HL-60 (cell line): ENCODE measurements at regions not wholly inside any gene's neighbourhood (a gene's known extent, or its start where the extent isn't known, plus 50 kb on each side); places are given as distances from the start of the nearest gene placed in this dataset.

ENCODE experiments used
- POLR2AphosphoS5 ChIP-seq: IDR thresholded peaks from 2 replicates; pipeline ENCODE4 v1.6.1; 2012; ENCODE audit warnings: low read depth
- TF ChIP-seq, protein P1 (sequence below): IDR thresholded peaks from one replicate; pipeline ENCODE4 v1.5.1; 2011; ENCODE audit warnings: low read length, control low read depth, inconsistent platforms; ENCODE audit not compliant: insufficient read depth
- TF ChIP-seq, protein P2 (sequence below): IDR thresholded peaks from 2 replicates; pipeline ENCODE4 v1.6.1; 2012; ENCODE audit warnings: low read depth; ENCODE audit not compliant: insufficient replicate concordance

DNA sequence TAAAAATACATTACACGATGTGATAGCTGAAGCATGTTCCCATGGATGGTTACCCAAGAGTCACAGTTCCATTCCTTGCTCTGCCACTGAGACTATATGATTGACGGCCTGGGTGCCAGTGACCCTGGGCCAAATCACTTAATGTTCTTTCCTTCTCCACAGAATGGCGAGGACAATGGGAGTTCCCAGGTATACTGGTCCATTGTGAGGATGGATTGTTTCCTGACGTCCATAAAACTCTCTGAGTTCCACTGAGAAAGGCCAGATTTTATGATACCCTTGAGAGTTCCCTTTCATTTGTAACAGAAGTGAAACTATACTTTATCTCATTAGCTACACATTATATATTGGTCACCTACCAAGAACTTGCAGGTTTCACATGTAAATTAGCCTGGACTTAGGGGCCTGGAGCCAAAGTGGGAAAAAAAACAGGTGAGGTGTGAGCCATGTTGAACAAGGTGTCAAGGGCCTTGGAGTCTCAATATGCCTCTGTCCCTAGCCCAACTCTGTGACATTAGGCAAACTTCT lies 502.2 kb upstream of the DAB1 start:
- TF ChIP-seq, protein P1, sequence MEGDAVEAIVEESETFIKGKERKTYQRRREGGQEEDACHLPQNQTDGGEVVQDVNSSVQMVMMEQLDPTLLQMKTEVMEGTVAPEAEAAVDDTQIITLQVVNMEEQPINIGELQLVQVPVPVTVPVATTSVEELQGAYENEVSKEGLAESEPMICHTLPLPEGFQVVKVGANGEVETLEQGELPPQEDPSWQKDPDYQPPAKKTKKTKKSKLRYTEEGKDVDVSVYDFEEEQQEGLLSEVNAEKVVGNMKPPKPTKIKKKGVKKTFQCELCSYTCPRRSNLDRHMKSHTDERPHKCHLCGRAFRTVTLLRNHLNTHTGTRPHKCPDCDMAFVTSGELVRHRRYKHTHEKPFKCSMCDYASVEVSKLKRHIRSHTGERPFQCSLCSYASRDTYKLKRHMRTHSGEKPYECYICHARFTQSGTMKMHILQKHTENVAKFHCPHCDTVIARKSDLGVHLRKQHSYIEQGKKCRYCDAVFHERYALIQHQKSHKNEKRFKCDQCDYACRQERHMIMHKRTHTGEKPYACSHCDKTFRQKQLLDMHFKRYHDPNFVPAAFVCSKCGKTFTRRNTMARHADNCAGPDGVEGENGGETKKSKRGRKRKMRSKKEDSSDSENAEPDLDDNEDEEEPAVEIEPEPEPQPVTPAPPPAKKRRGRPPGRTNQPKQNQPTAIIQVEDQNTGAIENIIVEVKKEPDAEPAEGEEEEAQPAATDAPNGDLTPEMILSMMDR = no peak
- TF ChIP-seq POLR2AphosphoS5 = no peak
- TF ChIP-seq, protein P2, sequence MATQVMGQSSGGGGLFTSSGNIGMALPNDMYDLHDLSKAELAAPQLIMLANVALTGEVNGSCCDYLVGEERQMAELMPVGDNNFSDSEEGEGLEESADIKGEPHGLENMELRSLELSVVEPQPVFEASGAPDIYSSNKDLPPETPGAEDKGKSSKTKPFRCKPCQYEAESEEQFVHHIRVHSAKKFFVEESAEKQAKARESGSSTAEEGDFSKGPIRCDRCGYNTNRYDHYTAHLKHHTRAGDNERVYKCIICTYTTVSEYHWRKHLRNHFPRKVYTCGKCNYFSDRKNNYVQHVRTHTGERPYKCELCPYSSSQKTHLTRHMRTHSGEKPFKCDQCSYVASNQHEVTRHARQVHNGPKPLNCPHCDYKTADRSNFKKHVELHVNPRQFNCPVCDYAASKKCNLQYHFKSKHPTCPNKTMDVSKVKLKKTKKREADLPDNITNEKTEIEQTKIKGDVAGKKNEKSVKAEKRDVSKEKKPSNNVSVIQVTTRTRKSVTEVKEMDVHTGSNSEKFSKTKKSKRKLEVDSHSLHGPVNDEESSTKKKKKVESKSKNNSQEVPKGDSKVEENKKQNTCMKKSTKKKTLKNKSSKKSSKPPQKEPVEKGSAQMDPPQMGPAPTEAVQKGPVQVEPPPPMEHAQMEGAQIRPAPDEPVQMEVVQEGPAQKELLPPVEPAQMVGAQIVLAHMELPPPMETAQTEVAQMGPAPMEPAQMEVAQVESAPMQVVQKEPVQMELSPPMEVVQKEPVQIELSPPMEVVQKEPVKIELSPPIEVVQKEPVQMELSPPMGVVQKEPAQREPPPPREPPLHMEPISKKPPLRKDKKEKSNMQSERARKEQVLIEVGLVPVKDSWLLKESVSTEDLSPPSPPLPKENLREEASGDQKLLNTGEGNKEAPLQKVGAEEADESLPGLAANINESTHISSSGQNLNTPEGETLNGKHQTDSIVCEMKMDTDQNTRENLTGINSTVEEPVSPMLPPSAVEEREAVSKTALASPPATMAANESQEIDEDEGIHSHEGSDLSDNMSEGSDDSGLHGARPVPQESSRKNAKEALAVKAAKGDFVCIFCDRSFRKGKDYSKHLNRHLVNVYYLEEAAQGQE = no peak
